ENCODE measurements at regions not wholly inside any gene's neighbourhood (a gene's known extent, or its start where the extent isn't known, plus 50 kb on each side); places are given as distances from the start of the nearest gene placed in this dataset.
"Not testable (repeated sequence)": the region's sequence is repeated elsewhere in the genome, so short reads cannot be mapped to it uniquely, and the experiment has no call there.

- DNase-seq (ENCODE audit: low read depth), result no peak
Observed at GRCh38 chr13:40355126-40355724, 311.2 kb downstream of the FOXO1 start.

DNA sequence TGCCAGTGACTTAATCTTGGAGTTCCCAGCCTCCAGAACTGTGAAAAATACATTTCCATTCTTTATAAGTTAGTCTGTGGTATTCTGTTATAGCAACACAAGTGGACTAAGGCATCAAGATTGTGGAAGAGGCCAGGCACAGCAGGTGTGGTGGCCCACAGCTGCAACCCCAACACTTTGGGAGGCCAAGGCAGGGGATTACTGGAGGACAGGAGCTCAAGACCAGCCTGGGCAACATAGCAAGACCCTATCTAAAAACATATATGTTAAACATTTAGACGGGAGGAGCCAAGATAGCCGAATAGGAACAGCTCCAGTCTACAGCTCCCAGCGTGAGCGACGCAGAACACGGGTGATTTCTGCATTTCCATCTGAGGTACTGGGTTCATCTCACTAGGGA lies 310.4 kb downstream of the FOXO1 start:
- no peak for DNase-seq (ENCODE audit: low read depth)

DNA sequence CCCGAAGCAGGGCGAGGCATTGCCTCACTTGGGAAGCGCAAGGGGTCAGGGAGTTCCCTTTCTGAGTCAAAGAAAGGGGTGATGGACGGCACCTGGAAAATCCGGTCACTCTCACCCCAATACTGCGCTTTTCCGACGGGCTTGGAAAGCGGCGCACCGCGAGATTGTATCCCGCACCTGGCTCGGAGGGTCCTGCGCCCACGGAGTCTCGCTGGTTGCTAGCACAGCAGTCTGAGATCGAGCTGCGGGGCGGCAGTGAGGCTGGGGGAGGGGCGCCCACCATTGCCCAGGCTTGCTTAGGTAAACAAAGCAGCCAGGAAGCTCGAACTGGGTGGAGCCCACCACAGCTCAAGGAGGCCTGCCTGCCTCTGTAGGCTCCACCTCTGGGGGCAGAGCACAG lies 310.0 kb downstream of the FOXO1 start:
- DNase-seq (ENCODE audit: low read depth), result not testable (repeated sequence)

- DNase-seq (ENCODE audit: low read depth), result no peak
Observed at GRCh38 chr13:40362502-40362901, 303.9 kb downstream of the FOXO1 start.

GRCh38 chr13:40363653-40364052 lies 302.8 kb downstream of the FOXO1 start:
- no peak for DNase-seq (ENCODE audit: low read depth)

- DNase-seq (ENCODE audit: low read depth), result no peak
Observed at GRCh38 chr13:40366119-40366518, 300.3 kb downstream of the FOXO1 start.

DNA sequence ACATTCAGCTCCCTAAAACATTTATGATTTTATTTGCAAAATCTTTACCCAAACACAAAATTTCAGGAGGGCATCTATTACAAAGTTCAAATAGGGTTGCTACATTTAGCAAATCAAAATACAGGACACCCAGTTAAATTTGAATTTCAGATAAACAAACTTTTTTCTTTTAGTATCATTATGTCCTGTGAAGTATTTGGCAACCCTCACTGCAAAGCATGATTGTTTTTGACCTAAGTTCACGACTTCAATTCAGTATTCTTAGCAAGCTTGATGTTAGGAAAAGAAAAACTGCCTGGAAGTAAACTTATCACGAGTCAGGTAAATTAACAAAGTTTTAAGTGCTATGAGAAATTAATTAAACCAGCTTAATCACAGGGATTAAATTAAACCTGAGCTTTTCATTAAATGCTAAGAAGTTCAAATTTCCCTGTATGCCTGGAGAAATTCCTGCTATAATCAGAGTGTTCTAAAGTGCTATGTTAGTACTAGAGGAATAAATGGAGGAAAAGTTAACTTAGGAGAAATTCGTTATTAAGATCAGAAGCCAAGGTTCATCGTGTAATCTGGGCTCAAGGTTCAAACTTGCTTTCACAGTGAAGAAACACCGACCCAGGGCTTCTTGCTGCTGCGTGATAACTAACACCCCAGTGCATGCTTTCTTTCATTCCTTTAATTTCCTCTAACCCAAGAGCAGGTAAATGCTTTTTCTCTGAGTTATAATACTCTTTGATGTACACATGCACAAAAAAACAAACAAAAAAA lies 298.1 kb downstream of the FOXO1 start:
- DNase-seq (ENCODE audit: low read depth), result no peak

DNA sequence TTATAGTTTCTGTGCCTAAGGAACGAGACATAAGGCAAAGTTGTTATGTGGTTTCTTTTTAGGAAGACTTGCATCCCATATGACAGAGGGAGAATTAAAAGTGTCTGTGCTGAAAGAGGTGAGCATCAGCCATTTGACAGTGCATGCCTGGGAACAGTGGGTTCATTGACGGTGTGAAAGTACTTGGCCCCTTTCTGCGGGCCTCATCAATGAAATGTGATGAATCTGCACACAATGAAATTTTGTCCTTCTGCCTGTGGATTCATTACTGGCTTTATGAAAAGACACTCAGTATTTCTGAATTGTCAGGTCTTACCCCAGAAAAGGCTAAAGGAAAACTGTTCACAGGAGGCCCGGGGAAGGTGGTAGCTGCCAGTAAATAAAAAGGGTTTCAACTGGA lies 295.8 kb downstream of the FOXO1 start:
- DNase-seq (ENCODE audit: low read depth), result no peak

DNA sequence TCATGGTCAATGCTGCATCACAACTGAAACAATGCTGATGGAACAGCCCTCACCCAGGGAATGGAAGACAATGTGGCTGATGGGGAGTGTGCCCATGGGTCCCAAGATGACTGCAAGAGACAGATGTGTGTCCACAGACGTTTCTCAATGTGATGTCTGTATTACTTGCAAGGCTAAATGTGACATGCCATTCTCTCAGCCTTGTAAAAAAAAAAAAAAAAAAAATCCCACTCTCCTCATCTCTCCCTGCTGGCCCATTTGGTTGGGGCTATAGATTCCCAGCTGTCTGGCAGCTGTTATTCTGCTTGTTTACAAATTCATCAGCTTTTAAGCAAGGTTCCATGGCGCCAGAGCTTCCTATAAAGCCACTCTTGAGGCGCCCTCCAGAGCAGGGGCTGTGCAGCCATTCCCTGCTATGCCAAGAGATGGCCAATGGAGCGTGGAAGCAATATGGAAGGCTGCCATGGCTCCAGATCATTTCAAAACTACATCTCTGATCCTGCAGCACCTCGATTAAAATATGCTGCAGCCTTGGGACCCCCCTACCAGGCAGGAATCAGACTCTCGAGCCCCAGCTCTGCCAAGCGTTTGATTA lies 294.8 kb downstream of the FOXO1 start:
- no peak for DNase-seq (ENCODE audit: low read depth)

- not testable (repeated sequence) for DNase-seq (ENCODE audit: low read depth)
Observed at GRCh38 chr13:40373608-40374007, 292.8 kb downstream of the FOXO1 start.

DNA sequence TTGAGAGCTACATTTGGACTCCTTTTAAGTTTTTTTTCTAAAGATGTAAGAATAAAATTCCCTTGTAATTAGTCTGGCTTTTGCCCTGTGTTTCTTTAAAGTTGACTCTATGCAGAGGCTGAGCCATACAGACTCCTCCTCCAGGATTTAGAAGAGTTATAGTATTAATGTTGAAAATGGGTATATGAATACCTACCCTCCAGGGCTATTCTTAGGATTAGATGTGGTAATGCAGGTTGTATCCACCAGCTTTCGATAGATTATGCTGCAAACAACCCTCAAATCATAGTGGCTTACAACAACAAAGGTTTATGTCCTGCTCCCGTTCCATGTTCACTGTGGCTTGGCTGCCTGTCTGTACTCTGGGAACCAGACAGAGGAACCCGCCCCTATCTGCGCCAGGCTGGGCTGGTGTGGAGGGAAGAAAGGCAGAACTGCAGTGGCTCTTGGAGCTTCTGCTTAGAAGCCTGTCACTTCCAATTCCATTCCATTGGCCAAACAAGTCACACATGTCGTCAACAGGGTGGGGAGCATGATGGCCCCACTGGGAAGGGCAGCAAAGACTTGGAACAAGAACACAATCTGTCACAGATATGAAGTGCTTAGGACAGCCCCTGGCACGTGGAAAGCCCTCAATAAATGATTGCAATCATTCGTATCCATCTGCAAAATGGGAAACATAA lies 290.8 kb downstream of the FOXO1 start:
- no peak for DNase-seq (ENCODE audit: low read depth)

DNA sequence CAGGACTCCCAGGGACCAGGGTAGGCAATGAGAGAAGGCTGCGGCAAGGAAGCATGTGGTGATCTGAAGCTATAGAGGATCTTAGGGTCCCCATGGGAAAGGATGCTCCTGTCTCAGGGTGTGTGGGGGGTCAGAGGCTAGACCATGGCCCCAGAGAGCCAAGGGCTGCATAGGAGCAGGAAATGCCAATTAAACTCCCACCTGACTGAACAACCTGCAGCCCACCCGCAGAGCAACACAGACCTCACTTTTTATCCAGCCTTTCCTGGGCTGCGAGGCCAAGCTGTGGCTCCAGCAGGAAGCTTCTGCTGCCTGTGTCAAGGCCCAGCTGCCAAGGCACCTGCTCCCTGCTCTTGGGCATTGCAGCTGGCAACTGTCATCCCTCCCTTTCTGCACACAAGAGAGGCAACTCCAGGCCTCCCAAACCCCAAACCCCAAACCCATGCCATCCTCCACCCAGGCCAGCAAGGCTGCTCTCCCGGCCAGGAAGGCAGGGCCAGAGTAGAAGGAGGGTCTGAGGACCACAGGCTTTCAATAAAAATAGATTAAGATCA lies 290.1 kb downstream of the FOXO1 start:
- no peak for DNase-seq (ENCODE audit: low read depth)

DNA sequence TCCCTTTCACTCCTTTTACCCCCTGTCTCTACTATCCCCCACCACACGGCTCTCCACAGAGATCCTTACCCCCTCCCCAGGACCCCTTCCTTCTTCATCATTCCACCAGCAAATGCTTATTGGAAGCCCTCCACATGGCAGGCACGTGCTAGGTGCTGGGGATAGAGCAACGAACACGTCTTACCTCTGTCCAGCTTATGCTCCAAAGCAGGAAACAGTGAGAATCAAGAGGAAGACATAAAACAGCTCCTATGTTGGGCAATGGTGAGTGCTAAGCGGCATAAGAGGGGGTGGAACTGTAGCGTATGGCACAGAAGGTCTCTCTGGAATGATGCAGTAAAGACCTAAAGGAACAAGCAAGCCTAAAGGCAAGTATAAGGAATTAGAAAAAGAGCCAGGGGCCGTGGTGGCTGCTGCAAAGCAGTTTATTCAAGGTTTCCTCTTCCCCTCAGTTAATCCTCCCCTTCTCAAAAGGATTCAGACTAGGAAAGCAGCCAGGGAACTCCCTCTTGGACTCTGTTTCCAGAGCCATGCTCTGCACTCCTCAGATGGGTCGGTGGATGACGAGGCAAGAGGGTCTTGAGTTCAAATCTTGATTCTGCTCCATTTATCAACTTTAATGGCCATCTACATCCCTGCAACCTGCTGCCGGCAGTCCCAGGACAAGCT lies 289.4 kb downstream of the FOXO1 start:
- no peak for DNase-seq (ENCODE audit: low read depth)

DNA sequence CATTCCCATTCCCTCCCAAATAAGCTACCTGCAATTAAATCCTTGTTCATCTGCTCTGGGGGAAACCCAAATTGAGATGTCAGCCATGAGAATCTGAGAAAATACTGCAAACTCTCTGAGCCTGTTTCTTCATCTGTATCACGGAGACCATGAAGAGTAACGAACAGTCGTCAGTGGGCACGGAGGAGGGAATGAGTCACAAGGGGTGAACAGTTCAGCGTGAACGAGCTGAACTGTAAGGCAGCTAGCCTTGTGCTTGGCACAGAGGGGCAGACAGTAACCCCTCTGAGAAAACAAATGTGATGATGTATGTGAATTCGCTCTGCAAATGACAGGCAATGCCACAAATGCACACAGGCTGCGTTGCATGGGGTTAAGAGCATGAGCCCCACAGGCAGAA lies 288.7 kb downstream of the FOXO1 start:
- DNase-seq (ENCODE audit: low read depth), result peak; percentile 32

DNA sequence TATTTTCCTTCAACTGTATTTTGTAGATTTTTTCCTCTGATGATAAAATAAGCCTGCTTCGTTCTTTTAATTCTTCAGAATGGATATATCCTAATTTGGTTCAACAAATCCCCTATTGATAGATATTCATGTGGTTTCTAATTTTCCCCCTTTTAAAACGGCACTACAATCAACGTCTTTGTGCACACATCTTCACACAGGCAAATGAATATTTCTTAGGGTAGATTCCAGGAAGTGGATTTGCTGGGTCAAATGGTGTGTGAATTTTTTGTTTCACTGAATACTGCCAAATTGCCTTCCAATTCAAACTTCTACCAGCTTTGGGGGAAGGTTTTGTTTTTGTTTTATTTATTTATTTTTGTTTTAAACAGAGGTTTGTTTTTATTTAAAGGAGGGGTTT lies 287.2 kb downstream of the FOXO1 start:
- no peak for DNase-seq (ENCODE audit: low read depth)

DNA sequence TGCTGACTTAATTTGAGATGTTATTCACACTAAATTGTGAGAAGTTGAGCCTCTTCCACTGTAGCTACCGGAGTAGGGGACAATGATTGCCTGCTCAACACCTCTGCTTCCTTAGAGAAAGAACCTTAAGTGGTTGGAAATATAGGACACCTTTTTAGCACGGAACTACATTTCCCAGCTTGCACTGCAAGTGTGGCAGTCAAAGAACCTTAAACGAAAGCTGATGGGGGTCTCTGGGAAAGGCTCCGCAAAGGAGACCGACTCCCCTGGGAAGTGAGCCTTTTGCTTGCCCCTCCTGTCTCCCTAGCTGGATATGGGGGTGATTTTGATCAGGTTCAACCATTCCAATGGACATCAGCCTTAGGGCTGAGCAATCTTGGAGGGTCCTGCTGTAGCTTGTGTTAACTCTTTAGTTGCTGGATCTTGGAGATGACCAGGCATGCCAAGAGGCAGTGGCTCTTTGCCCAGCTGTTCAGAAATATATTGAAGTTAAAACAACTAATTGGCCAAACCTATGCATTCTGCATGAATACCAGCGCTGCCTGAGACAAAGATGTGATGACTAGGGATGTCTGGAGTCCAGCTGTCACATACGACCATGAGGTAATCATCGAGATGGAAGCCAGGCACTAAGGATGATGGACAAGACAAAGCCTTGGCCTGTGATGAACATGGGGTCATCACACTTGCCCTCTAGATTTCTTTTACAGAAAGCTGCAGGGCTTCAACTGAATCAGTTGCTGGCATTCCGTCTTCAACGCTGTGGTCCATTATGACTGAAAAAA lies 286.5 kb downstream of the FOXO1 start:
- DNase-seq (ENCODE audit: low read depth), result no peak

GRCh38 chr13:40381935-40382764 lies 284.3 kb downstream of the FOXO1 start:
- DNase-seq (ENCODE audit: low read depth), result no peak

GRCh38 chr13:40383132-40383531 lies 283.3 kb downstream of the FOXO1 start:
- no peak for DNase-seq (ENCODE audit: low read depth)

GRCh38 chr13:40383885-40384284 lies 282.6 kb downstream of the FOXO1 start:
- no peak for DNase-seq (ENCODE audit: low read depth)
